Activated naive CD4-positive, alpha-beta T cell treated with anti-CD3 and anti-CD28 coated beads for 36 hours (primary cell): ENCODE measurements at regions not wholly inside any gene's neighbourhood (a gene's known extent, or its start where the extent isn't known, plus 50 kb on each side); places are given as distances from the start of the nearest gene placed in this dataset.
"Not testable (repeated sequence)": the region's sequence is repeated elsewhere in the genome, so short reads cannot be mapped to it uniquely, and the experiment has no call there.

ENCODE experiments used
- CTCF ChIA-PET: fragments of 350-600 bp; sonication (Branson Sonifier 250); formaldehyde crosslinking; loops from one replicate; lab custom pipeline; 2021; ENCODE audit warnings: antibody characterized with exemption; lab: Charles Lee
- DNase-seq: peaks from one replicate; pipeline ENCODE4 v3.0.0-alpha.2; 2020
- H3K27ac Mint-ChIP-seq: one replicate; pipeline ENCODE4 v1.8.0; 2021; ENCODE audit warnings: mild to moderate bottlenecking, mixed read lengths
- H3K27me3 Mint-ChIP-seq: one replicate; pipeline ENCODE4 v1.8.0; 2021; ENCODE audit warnings: low read depth, mixed read lengths
- H3K36me3 Mint-ChIP-seq: one replicate; pipeline ENCODE4 v1.8.0; 2021; ENCODE audit warnings: low read depth, mixed read lengths
- H3K4me1 Mint-ChIP-seq: one replicate; pipeline ENCODE4 v1.8.0; 2021; ENCODE audit warnings: low read depth, mixed read lengths
- H3K4me3 Mint-ChIP-seq: one replicate; pipeline ENCODE4 v1.8.0; 2021; ENCODE audit warnings: mild to moderate bottlenecking, moderate library complexity, mixed read lengths
- H3K9me3 Mint-ChIP-seq: one replicate; pipeline ENCODE4 v1.8.0; 2021; ENCODE audit warnings: mixed read lengths
- intact Hi-C: fragments of 100-400 bp; cut with micrococcal nuclease; formaldehyde crosslinking; loops from one replicate; pipeline ENCODE4 v1.15.1; 2023

- intact Hi-C loops: no loop called here
- Mint-ChIP-seq H3K9me3 (peaks cover 5% of the 10 kb centered on the region), H3K4me1 (no peaks in the 10 kb centered on the region), H3K4me3 (no peak overlapping the region), H3K27me3 (no peaks in the 10 kb centered on the region), H3K27ac (no peak overlapping the region), H3K36me3 (no peaks in the 10 kb centered on the region)
- DNase-seq: no peak
- CTCF ChIA-PET: no interaction called here
These were observed 369.9 kb upstream of the FAM174A start for GRCh38 chr5:100165309-100165708.

DNA sequence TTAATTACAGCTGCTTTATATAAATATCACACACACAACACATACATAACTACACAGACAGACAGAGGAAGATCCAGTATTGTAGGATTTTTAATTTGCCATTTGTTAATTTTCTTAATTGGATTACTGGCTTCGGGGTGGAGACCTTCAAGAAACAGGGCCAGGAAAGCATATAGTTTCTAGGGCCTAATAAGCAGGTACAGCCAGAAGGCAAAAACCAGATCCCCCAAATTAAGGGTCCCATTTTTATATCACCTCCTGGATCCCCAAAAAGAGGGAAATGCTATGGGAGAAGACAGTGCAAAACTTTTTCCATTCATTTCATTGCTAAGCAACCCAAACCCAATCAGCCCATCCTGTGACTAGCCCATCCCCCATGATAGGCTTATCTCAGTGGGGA lies 373.3 kb upstream of the FAM174A start:
- no peak overlapping the region for H3K27ac Mint-ChIP-seq
- H3K27me3 Mint-ChIP-seq: no peaks in the 10 kb centered on the region
- H3K4me3 Mint-ChIP-seq: no peak overlapping the region
- intact Hi-C loops: no loop called here
- CTCF ChIA-PET: no interaction called here
- H3K36me3 Mint-ChIP-seq: no peaks in the 10 kb centered on the region
- no peaks in the 10 kb centered on the region for H3K4me1 Mint-ChIP-seq
- peaks cover 7% of the 10 kb centered on the region for H3K9me3 Mint-ChIP-seq
- DNase-seq: no peak

DNA sequence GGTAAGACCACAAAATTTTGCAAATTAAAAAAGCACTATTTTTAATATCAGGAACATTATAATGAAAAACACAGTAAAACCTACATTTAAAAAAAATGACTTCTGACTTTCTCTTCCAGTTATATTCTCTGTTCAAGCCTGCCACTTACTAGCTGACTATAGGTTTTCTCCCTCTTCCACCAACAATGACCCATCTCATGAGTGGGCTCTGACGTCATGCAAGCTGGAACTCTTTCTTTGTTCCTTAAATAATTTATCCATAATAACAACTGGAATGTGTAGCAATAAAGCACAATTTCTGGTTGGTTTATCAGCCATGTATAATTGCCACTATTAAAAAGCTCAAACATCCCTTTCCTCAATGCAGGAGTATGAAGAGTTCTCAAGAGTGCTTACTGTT lies 378.1 kb upstream of the FAM174A start:
- H3K4me1 Mint-ChIP-seq: no peaks in the 10 kb centered on the region
- intact Hi-C loops: no loop called here
- peaks cover 8% of the 10 kb centered on the region for H3K9me3 Mint-ChIP-seq
- CTCF ChIA-PET: no interaction called here
- H3K4me3 Mint-ChIP-seq: no peak overlapping the region
- DNase-seq: no peak
- no peaks in the 10 kb centered on the region for H3K27me3 Mint-ChIP-seq
- no peak overlapping the region for H3K27ac Mint-ChIP-seq
- no peaks in the 10 kb centered on the region for H3K36me3 Mint-ChIP-seq

DNA sequence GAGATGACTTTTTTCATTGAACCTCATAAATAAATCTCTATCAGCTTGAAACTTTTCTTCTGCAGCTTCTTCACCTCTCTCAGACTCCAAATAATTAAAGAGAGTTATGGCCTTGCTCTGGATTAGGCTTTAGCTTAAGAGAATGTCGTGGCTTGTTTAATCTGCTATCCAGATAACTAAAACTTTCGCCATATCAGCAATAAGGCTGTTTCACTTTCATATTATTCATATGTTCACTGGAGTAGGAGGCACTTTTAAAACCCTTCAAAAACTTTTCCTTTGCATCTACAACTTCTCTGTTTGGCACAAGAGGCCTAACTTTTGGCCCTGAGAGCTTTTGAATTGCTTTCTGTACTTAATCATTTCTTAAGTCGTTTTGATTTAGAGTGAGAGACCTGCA lies 386.9 kb upstream of the FAM174A start:
- Mint-ChIP-seq H3K4me1 (no peaks in the 10 kb centered on the region), H3K9me3 (no peaks in the 10 kb centered on the region), H3K27me3 (no peaks in the 10 kb centered on the region), H3K4me3 (no peak overlapping the region), H3K36me3 (no peaks in the 10 kb centered on the region), H3K27ac (no peak overlapping the region)
- CTCF ChIA-PET: interaction anchor here (0.7 kb wide), 1 partner anchor 57 kb away, joined by 4 read pairs; no protein-coding TSS in a partner anchor
- intact Hi-C loops: no loop called here
- DNase-seq: no peak

GRCh38 chr5:100142607-100143006 lies 392.6 kb upstream of the FAM174A start:
- CTCF ChIA-PET: no interaction called here
- Mint-ChIP-seq H3K27ac (no peak overlapping the region), H3K9me3 (no peaks in the 10 kb centered on the region), H3K4me3 (no peak overlapping the region), H3K4me1 (no peaks in the 10 kb centered on the region), H3K36me3 (no peaks in the 10 kb centered on the region), H3K27me3 (no peaks in the 10 kb centered on the region)
- intact Hi-C loops: no loop called here
- DNase-seq: no peak

- CTCF ChIA-PET: no interaction called here
- Mint-ChIP-seq H3K27ac (no peak overlapping the region), H3K4me1 (no peaks in the 10 kb centered on the region), H3K9me3 (no peaks in the 10 kb centered on the region), H3K4me3 (no peak overlapping the region), H3K27me3 (no peaks in the 10 kb centered on the region), H3K36me3 (no peaks in the 10 kb centered on the region)
- no peak for DNase-seq
- intact Hi-C loops: no loop called here
These were observed 404.0 kb upstream of the FAM174A start for GRCh38 chr5:100131161-100131560.

DNA sequence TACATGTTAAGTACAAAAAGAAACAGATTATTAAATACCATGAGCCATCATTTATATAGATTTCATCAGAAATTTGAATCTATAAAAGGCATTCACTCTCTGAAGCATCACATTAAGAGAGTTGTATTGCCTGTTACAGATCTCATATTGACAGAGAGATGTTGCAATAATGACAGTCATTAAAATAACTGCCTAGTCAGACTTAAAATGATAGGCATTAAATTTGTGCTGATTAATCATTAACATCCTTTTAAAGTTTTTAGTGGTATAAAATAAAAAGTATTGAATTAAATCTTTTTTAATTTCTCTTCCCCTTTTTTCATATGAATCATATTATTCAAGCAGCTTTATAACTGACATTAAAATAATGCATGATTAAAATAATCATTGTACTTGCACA lies 404.9 kb upstream of the FAM174A start:
- H3K4me3 Mint-ChIP-seq: no peak overlapping the region
- intact Hi-C loops: no loop called here
- no peaks in the 10 kb centered on the region for H3K9me3 Mint-ChIP-seq
- no peaks in the 10 kb centered on the region for H3K36me3 Mint-ChIP-seq
- no peak for DNase-seq
- no peak overlapping the region for H3K27ac Mint-ChIP-seq
- H3K4me1 Mint-ChIP-seq: no peaks in the 10 kb centered on the region
- no peaks in the 10 kb centered on the region for H3K27me3 Mint-ChIP-seq
- CTCF ChIA-PET: no interaction called here

DNA sequence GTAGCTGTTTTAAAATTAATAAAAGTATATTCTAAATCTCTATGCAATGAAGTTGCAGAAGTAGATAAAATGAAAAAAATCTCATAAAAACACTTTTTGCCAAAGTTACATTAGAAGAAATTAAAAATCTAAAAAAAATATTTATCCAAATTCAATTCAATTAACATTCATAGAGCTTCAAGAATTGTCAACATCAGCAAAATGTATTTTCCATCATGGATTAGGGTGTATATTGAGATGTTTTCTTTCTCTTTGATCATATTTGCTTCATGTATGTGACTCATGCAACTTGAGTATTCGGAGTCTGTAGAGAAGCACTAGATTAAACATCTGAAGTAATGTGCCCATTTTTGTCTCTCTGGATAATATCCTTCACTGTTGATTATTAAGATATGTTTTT lies 415.3 kb upstream of the FAM174A start:
- Mint-ChIP-seq H3K27ac (no peak overlapping the region), H3K36me3 (no peaks in the 10 kb centered on the region), H3K4me1 (no peaks in the 10 kb centered on the region), H3K4me3 (no peak overlapping the region), H3K27me3 (no peaks in the 10 kb centered on the region), H3K9me3 (peaks cover 3% of the 10 kb centered on the region)
- no peak for DNase-seq
- CTCF ChIA-PET: no interaction called here
- intact Hi-C loops: no loop called here

GRCh38 chr5:100110497-100110896 lies 424.7 kb upstream of the FAM174A start:
- Mint-ChIP-seq H3K27me3 (no peaks in the 10 kb centered on the region), H3K36me3 (no peaks in the 10 kb centered on the region), H3K27ac (no peak overlapping the region), H3K9me3 (peaks cover 8% of the 10 kb centered on the region), H3K4me1 (no peaks in the 10 kb centered on the region), H3K4me3 (no peak overlapping the region)
- CTCF ChIA-PET: no interaction called here
- DNase-seq: no peak
- intact Hi-C loops: no loop called here

GRCh38 chr5:100108883-100109282 lies 426.3 kb upstream of the FAM174A start:
- intact Hi-C loops: no loop called here
- H3K4me1 Mint-ChIP-seq: no peaks in the 10 kb centered on the region
- no peak for DNase-seq
- H3K27me3 Mint-ChIP-seq: no peaks in the 10 kb centered on the region
- peaks cover 11% of the 10 kb centered on the region for H3K9me3 Mint-ChIP-seq
- CTCF ChIA-PET: no interaction called here
- H3K27ac Mint-ChIP-seq: no peak overlapping the region
- no peaks in the 10 kb centered on the region for H3K36me3 Mint-ChIP-seq
- no peak overlapping the region for H3K4me3 Mint-ChIP-seq

- H3K27me3 Mint-ChIP-seq, H3K36me3 Mint-ChIP-seq, H3K4me3 Mint-ChIP-seq, H3K4me1 Mint-ChIP-seq, intact Hi-C loops, CTCF ChIA-PET, H3K9me3 Mint-ChIP-seq, H3K27ac Mint-ChIP-seq, DNase-seq: not testable (repeated sequence)
These were observed 431.5 kb upstream of the FAM174A start for GRCh38 chr5:100103592-100104119.

DNA sequence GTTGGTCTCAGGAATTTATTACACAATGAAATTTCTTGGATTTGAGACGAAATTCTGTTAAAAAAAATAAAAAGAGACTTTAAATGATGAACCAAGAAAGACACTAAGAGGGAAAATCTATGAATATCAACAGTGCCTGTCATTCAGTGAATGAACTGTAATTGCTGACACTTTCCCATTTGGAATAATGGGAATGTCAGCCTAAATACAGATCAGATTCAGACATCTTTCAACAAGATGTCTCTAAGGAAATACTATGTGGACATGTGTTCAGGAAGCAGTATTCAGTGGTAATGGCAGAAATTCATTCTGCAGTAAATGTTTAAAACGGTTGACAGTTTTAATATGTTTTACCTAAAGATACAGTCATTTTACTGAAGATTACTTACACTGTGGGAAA lies 433.7 kb upstream of the FAM174A start:
- not testable (repeated sequence) for H3K4me3 Mint-ChIP-seq, H3K4me1 Mint-ChIP-seq, H3K36me3 Mint-ChIP-seq

GRCh38 chr5:100096328-100096727 lies 438.8 kb upstream of the FAM174A start:
- H3K27ac Mint-ChIP-seq, H3K9me3 Mint-ChIP-seq, H3K27me3 Mint-ChIP-seq, DNase-seq, H3K4me3 Mint-ChIP-seq, H3K36me3 Mint-ChIP-seq, intact Hi-C loops, H3K4me1 Mint-ChIP-seq, CTCF ChIA-PET: not testable (repeated sequence)

More for the DNA sequence above, 433.7 kb upstream of the FAM174A start:
- H3K27ac Mint-ChIP-seq, H3K27me3 Mint-ChIP-seq, H3K9me3 Mint-ChIP-seq, DNase-seq, intact Hi-C loops, CTCF ChIA-PET: not testable (repeated sequence)

GRCh38 chr5:100080703-100081102 lies 454.5 kb upstream of the FAM174A start:
- DNase-seq, H3K27ac Mint-ChIP-seq, H3K4me1 Mint-ChIP-seq, CTCF ChIA-PET, H3K4me3 Mint-ChIP-seq, H3K36me3 Mint-ChIP-seq, H3K27me3 Mint-ChIP-seq, H3K9me3 Mint-ChIP-seq, intact Hi-C loops: not testable (repeated sequence)
